ENCODE measurements at regions not wholly inside any gene's neighbourhood (a gene's known extent, or its start where the extent isn't known, plus 50 kb on each side); places are given as distances from the start of the nearest gene placed in this dataset.

DNA sequence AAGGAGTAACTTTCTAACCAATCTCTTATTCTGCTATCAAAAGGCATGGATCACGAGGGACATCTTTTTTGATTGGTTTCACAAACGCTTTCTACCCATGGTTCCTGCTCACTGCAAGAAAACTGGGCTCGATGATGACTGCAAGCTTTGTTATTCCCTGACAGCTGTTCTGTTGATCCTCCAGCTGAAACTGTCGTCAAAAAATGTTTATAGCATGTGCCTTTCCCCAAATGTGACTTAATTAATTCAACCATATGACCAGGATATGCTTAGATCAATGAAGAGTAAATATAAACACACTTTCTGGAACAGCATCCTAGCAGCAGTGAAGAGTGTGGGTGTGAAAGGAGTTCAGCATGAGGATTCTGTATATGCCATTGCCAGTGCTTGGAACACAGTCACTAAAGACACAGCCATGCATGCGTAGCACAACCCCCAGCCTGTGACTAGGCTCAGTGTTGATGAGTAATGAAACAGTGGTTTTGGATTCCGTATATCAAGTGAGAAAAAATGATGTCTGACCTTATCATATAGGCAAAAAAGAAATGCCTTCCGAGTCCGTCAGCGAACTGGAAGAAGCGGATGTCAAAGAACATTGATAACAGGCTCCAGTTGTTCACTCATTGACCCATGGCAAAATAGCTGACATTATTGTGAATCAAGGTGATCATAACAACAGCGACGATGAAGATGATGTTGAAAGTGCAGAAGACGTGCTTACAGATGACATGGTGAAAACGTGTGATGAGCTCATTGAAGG lies 347.4 kb downstream of the FGF9 start:
- H3K27ac ChIP-seq (ENCODE audit: low read depth, low read length), result no peak overlapping the region
- H3K27me3 ChIP-seq (replicated peaks in 1 of 4; ENCODE audit: control insufficient read depth in 3 of 4, extremely low read depth in 1 of 4, insufficient read depth in 3 of 4, low read length in 3 of 4), result no peaks in the 10 kb centered on the region
- ChIA-PET CTCF (ENCODE audit: partially characterized antibody) (interaction anchor here (0.6 kb wide), 1 partner anchor 115 kb away, joined by 3 read pairs; no protein-coding TSS in a partner anchor), POLR2A (ENCODE audit: partially characterized antibody) (no interaction called here)
- H2BK5ac ChIP-seq (ENCODE audit: low read depth, low read length), result no peak overlapping the region
- FAIRE-seq, result no peak
- no peak overlapping the region for H3K23ac ChIP-seq (ENCODE audit: insufficient read length)
- no peaks in the 10 kb centered on the region for H3K79me2 ChIP-seq (ENCODE audit: control insufficient read depth in 1 of 2, insufficient read depth in 2 of 2, low read length in 2 of 2)
- H3K4ac ChIP-seq (replicated peaks; ENCODE audit: insufficient read length, low read depth, low read length), result no peak overlapping the region
- H2AK5ac ChIP-seq (ENCODE audit: low read depth, low read length), result no peak overlapping the region
- H3K4me1 ChIP-seq (replicated peaks in 1 of 4; ENCODE audit: control insufficient read depth in 3 of 4, insufficient read depth in 4 of 4, low read length in 3 of 4), result no peaks in the 10 kb centered on the region
- no peak overlapping the region for H2BK12ac ChIP-seq (ENCODE audit: low read depth, low read length)
- H3K36me3 ChIP-seq (ENCODE audit: control insufficient read depth in 2 of 4, insufficient read depth in 4 of 4, low read length in 3 of 4), result no peaks in the 10 kb centered on the region
- H3K9me3 ChIP-seq (ENCODE audit: insufficient read depth in 2 of 2, low read depth in 1 of 2, low read length in 1 of 2), result no peaks in the 10 kb centered on the region
- no peak overlapping the region for H3K4me3 ChIP-seq (ENCODE audit: extremely low read depth in 1 of 4, insufficient read depth in 2 of 4, low read depth in 3 of 4, low read length in 4 of 4)
- H4K5ac ChIP-seq (ENCODE audit: insufficient read length, low read depth, low read length), result no peak overlapping the region
- no peak overlapping the region for H3K18ac ChIP-seq (ENCODE audit: extremely low read depth, low read length)
- WGBS, 2 experiments (ENCODE audit: extremely low coverage in 1 of 2, insufficient coverage in 1 of 2, insufficient read length in 1 of 2, insufficient replicate concordance in 2 of 2, low coverage in 1 of 2, low lambda C conversion rate in 2 of 2, missing lambda C conversion rate in 1 of 2), result 92% methylated on average over 14 of the region's 14 CpGs; no CpG with 5 or more reads in 1 of the 2 experiments
- no peak overlapping the region for H2BK120ac ChIP-seq (replicated peaks; ENCODE audit: low read depth, low read length)
- no peaks in the 10 kb centered on the region for H4K20me1 ChIP-seq (replicated peaks in 1 of 2; ENCODE audit: control insufficient read depth in 1 of 2, insufficient read depth in 2 of 2, low read length in 2 of 2)
- no peaks in the 10 kb centered on the region for H3K23me2 ChIP-seq (ENCODE audit: low read depth, low read length)
- H3K79me1 ChIP-seq (ENCODE audit: low read depth, low read length), result no peaks in the 10 kb centered on the region
- no peak overlapping the region for H4K8ac ChIP-seq (ENCODE audit: extremely low read depth, insufficient read depth, low read length)
- no peak for DNase-seq (ENCODE audit: low read depth in 1 of 2, low spot score in 2 of 2)
- H2BK15ac ChIP-seq (ENCODE audit: low read length), result no peak overlapping the region
- H3K14ac ChIP-seq (ENCODE audit: insufficient read length), result no peak overlapping the region
- no peak overlapping the region for H2BK20ac ChIP-seq (ENCODE audit: low read length)
- H2AFZ ChIP-seq (ENCODE audit: low read length), result no peak overlapping the region
- no peak overlapping the region for H3K4me2 ChIP-seq (ENCODE audit: insufficient read depth in 1 of 2, low read depth in 2 of 2, low read length in 2 of 2)
- no peak overlapping the region for H4K91ac ChIP-seq (replicated peaks; ENCODE audit: insufficient read length, low read length)
- no peak overlapping the region for H3K56ac ChIP-seq (replicated peaks; ENCODE audit: insufficient read length, low read depth, low read length)
- no peak overlapping the region for H3K9ac ChIP-seq (replicated peaks in 1 of 4; ENCODE audit: extremely low read depth in 1 of 4, low read depth in 3 of 4, low read length in 3 of 4)
- TF ChIP-seq HDAC6 (IDR thresholded peaks at IDR 0.05; ENCODE audit: low read depth, low read length) (no peak), FOSL1 (IDR thresholded peaks at IDR 0.05; ENCODE audit: insufficient read depth, low read depth, low read length) (no peak), CHD2 (IDR thresholded peaks at IDR 0.05; ENCODE audit: low read length) (no peak), PHF8 (conservative IDR thresholded peaks at IDR 0.05; ENCODE audit: low read depth, low read length) (no peak), SP1 (IDR thresholded peaks at IDR 0.05; ENCODE audit: low read depth, low read length) (no peak), ZNF274 (IDR thresholded peaks at IDR 0.05; ENCODE audit: borderline replicate concordance, extremely low read depth, low read length) (no peak), EZH2 (IDR thresholded peaks at IDR 0.05; ENCODE audit: low read depth, low read length, severe bottlenecking) (no peak), KDM1A (IDR thresholded peaks at IDR 0.05; ENCODE audit: borderline replicate concordance, low read length) (no peak), NANOG (IDR thresholded peaks at IDR 0.05; ENCODE audit: insufficient read depth, low read depth, low read length, poor library complexity, severe bottlenecking) (no peak), E2F6 (IDR thresholded peaks at IDR 0.05) (no peak), BCL11A (IDR thresholded peaks at IDR 0.05; ENCODE audit: low read depth in 2 of 2, low read length in 2 of 2) (no peak)
